ENCODE measurements at regions not wholly inside any gene's neighbourhood (a gene's known extent, or its start where the extent isn't known, plus 50 kb on each side); places are given as distances from the start of the nearest gene placed in this dataset.

GRCh38 chr12:93065896-93066295 is 136.8 kb upstream of the EEA1 start:
- TF ChIP-seq CTCF (IDR thresholded peaks at IDR 0.05) (no peak), POLR2A (IDR thresholded peaks at IDR 0.05) (no peak)
- Histone ChIP-seq H3K9me3 (no peaks in the 10 kb centered on the region), H3K36me3 (no peaks in the 10 kb centered on the region), H3K27me3 (no peaks in the 10 kb centered on the region), H3K27ac (no peak overlapping the region), H3K4me1 (no peaks in the 10 kb centered on the region), H3K4me3 (no peak overlapping the region)
- DNase-seq: no peak
- intact Hi-C loops (cut with DNase I; ENCODE audit: low total_unique reads): no loop called here

DNA sequence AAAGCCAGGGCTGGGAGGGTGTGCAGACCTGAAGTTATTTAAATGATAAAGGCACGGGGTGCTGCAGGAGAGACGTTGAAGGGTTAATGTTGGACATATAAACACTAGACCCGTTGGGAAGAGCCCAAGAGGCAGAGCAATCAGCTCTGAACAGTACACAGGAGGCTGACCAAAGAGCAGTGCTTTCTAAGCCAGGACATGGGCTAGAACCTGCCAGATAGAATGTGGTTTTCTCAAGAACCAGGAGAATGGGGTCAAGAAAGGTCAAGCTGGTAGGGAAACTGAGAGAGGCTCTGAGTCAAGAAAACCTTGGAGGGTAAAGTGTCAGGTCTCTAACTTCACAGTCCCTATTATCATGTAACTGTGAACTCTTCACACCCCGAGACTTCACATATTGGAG is 143.2 kb upstream of the EEA1 start:
- H3K4me1 ChIP-seq: no peaks in the 10 kb centered on the region
- DNase-seq: no peak
- H3K36me3 ChIP-seq: no peaks in the 10 kb centered on the region
- no peaks in the 10 kb centered on the region for H3K27me3 ChIP-seq
- H3K9me3 ChIP-seq: no peaks in the 10 kb centered on the region
- no peak for TF ChIP-seq POLR2A (IDR thresholded peaks at IDR 0.05)
- no peak for TF ChIP-seq CTCF (IDR thresholded peaks at IDR 0.05)
- intact Hi-C loops (cut with DNase I; ENCODE audit: low total_unique reads): no loop called here
- H3K27ac ChIP-seq: no peak overlapping the region
- H3K4me3 ChIP-seq: no peak overlapping the region

DNA sequence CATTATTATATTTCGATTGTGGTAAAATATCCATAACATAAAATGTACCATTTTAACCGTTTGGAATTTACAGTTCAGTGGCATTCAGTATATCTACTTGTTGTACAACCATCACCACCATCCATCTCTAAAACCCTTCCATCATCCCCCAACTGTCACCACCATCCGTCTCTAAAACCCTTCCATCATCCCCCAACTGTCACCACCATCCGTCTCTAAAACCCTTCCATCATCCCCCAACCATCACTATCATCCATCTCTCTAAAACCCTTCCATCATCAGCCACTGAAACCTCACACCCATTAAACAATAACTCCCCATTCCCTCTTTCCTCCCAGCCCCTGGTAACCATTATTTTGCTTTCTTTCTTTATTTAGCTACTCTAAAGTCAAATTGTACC is 144.2 kb upstream of the EEA1 start:
- Histone ChIP-seq H3K9me3 (no peaks in the 10 kb centered on the region), H3K4me1 (no peaks in the 10 kb centered on the region), H3K4me3 (no peak overlapping the region), H3K27ac (no peak overlapping the region), H3K27me3 (no peaks in the 10 kb centered on the region), H3K36me3 (no peaks in the 10 kb centered on the region)
- DNase-seq: no peak
- no peak for TF ChIP-seq CTCF (IDR thresholded peaks at IDR 0.05)
- TF ChIP-seq POLR2A (IDR thresholded peaks at IDR 0.05): no peak
- intact Hi-C loops (cut with DNase I; ENCODE audit: low total_unique reads): no loop called here

GRCh38 chr12:93078059-93078458 is 149.0 kb upstream of the EEA1 start:
- TF ChIP-seq POLR2A (IDR thresholded peaks at IDR 0.05) (no peak), CTCF (IDR thresholded peaks at IDR 0.05) (no peak)
- Histone ChIP-seq H3K27ac (no peak overlapping the region), H3K9me3 (no peaks in the 10 kb centered on the region), H3K4me1 (no peaks in the 10 kb centered on the region), H3K4me3 (no peak overlapping the region), H3K27me3 (no peaks in the 10 kb centered on the region), H3K36me3 (no peaks in the 10 kb centered on the region)
- DNase-seq: no peak
- intact Hi-C loops (cut with DNase I; ENCODE audit: low total_unique reads): no loop called here

GRCh38 chr12:93078577-93078976 is 149.5 kb upstream of the EEA1 start:
- intact Hi-C loops (cut with DNase I; ENCODE audit: low total_unique reads): no loop called here
- Histone ChIP-seq H3K36me3 (no peaks in the 10 kb centered on the region), H3K27ac (no peak overlapping the region), H3K4me1 (no peaks in the 10 kb centered on the region), H3K27me3 (no peaks in the 10 kb centered on the region), H3K4me3 (no peak overlapping the region), H3K9me3 (no peaks in the 10 kb centered on the region)
- TF ChIP-seq CTCF (IDR thresholded peaks at IDR 0.05) (no peak), POLR2A (IDR thresholded peaks at IDR 0.05) (no peak)
- no peak for DNase-seq

All from uterus (tissue), 3 donors.